ENCODE measurements at regions not wholly inside any gene's neighbourhood (a gene's known extent, or its start where the extent isn't known, plus 50 kb on each side); places are given as distances from the start of the nearest gene placed in this dataset.

DNA sequence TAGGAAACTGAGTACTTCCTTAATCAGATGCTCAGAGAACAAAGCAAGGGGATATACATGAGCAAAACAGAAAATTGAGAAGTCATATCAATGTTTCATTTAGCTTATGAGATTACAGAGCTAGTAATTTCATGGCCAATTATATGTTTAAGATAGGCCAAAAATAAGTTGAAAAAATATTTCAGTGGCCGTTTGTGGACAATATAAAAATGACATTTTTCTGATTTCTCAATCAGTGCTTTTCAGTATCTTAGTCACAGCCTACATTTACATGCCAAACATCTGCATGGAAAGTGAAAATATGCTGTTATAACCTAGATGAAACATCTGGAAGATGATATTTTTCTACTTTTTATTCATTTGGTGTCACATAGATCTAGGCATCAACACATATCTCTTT lies 192.5 kb downstream of the HLX start:
- DNase-seq (ENCODE audit: low read depth, low spot score) (no peak), FAIRE-seq (no peak)
- Histone ChIP-seq H2AFZ (ENCODE audit: control insufficient read depth, low read length) (no peak overlapping the region), H4K20me1 (ENCODE audit: control insufficient read depth, extremely low read depth, insufficient read depth, low read length) (no peaks in the 10 kb centered on the region), H3K27me3 (ENCODE audit: control insufficient read depth, extremely low read depth, insufficient read depth, low read length) (no peaks in the 10 kb centered on the region), H3K4me1 (ENCODE audit: control insufficient read depth, extremely low read depth, insufficient read depth, low read length) (no peaks in the 10 kb centered on the region), H3K27ac (ENCODE audit: control insufficient read depth, insufficient read depth, low read length) (no peak overlapping the region), H3K4me3 (ENCODE audit: control insufficient read depth in 2 of 3, extremely low read depth in 1 of 3, insufficient read depth in 2 of 3, low read depth in 1 of 3, low read length in 3 of 3) (no peak overlapping the region), H3K9ac (ENCODE audit: control insufficient read depth, extremely low read depth, insufficient read depth, low read length) (no peak overlapping the region), H3K9me3 (ENCODE audit: control insufficient read depth, low read depth, low read length) (no peaks in the 10 kb centered on the region), H3K79me2 (ENCODE audit: control insufficient read depth, insufficient read depth, low read length) (no peaks in the 10 kb centered on the region), H3K4me2 (ENCODE audit: control insufficient read depth, extremely low read depth, insufficient read depth, low read depth, low read length) (no peak overlapping the region), H3K9me1 (ENCODE audit: control insufficient read depth, extremely low read depth, insufficient read depth, low read length) (no peaks in the 10 kb centered on the region), H3K36me3 (ENCODE audit: control insufficient read depth in 2 of 2, extremely low read depth in 1 of 2, insufficient read depth in 2 of 2, low read length in 2 of 2) (no peaks in the 10 kb centered on the region)
- dilution Hi-C loops (cut with MboI; ENCODE audit: extremely low pct_ligation_motif_present, low sequenced_read_pairs), result no loop called here
- TF ChIP-seq CTCF (optimal IDR thresholded peaks at IDR 0.05 in 1 of 3, IDR thresholded peaks at IDR 0.05 in 1 of 3, conservative IDR thresholded peaks at IDR 0.05 in 1 of 3; ENCODE audit: extremely low read depth in 1 of 3, insufficient read depth in 2 of 3, low read length in 3 of 3), result no peak
- no peak for TF ChIP-seq EZH2 (IDR thresholded peaks at IDR 0.05; ENCODE audit: low read length)

DNA sequence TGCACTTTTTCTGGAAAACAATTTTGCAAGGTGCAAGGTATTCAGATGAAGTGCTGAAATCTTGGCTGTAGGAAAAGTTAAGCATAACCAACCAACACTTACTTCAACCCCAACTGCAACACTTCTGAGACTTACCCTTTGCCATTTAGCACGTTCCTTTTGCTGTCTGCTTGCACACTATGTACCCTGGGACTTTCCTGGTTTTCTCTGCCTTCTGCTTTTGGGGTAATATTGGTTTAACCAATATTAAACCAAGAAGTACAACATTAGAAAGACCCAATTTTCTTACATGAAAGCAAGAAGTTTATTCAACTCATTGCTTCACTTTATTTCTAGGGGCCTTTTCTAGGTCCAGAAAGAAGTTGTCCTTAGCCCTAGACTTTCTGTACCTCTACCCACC lies 193.0 kb downstream of the HLX start:
- dilution Hi-C loops (cut with MboI; ENCODE audit: extremely low pct_ligation_motif_present, low sequenced_read_pairs), result no loop called here
- no peak for TF ChIP-seq CTCF (optimal IDR thresholded peaks at IDR 0.05 in 1 of 3, IDR thresholded peaks at IDR 0.05 in 1 of 3, conservative IDR thresholded peaks at IDR 0.05 in 1 of 3; ENCODE audit: extremely low read depth in 1 of 3, insufficient read depth in 2 of 3, low read length in 3 of 3)
- TF ChIP-seq EZH2 (IDR thresholded peaks at IDR 0.05; ENCODE audit: low read length), result no peak

More for the DNA sequence above, 193.0 kb downstream of the HLX start:
- no peaks in the 10 kb centered on the region for H3K79me2 ChIP-seq (ENCODE audit: control insufficient read depth, insufficient read depth, low read length)
- H3K36me3 ChIP-seq (ENCODE audit: control insufficient read depth in 2 of 2, extremely low read depth in 1 of 2, insufficient read depth in 2 of 2, low read length in 2 of 2), result no peaks in the 10 kb centered on the region
- H4K20me1 ChIP-seq (ENCODE audit: control insufficient read depth, extremely low read depth, insufficient read depth, low read length), result no peaks in the 10 kb centered on the region
- no peak overlapping the region for H3K9ac ChIP-seq (ENCODE audit: control insufficient read depth, extremely low read depth, insufficient read depth, low read length)
- H3K4me1 ChIP-seq (ENCODE audit: control insufficient read depth, extremely low read depth, insufficient read depth, low read length), result no peaks in the 10 kb centered on the region
- no peaks in the 10 kb centered on the region for H3K27me3 ChIP-seq (ENCODE audit: control insufficient read depth, extremely low read depth, insufficient read depth, low read length)
- H3K9me3 ChIP-seq (ENCODE audit: control insufficient read depth, low read depth, low read length), result no peaks in the 10 kb centered on the region
- DNase-seq (ENCODE audit: low read depth, low spot score) (no peak), FAIRE-seq (no peak)
- H3K4me2 ChIP-seq (ENCODE audit: control insufficient read depth, extremely low read depth, insufficient read depth, low read depth, low read length), result no peak overlapping the region
- no peak overlapping the region for H2AFZ ChIP-seq (ENCODE audit: control insufficient read depth, low read length)
- H3K27ac ChIP-seq (ENCODE audit: control insufficient read depth, insufficient read depth, low read length), result no peak overlapping the region
- no peak overlapping the region for H3K4me3 ChIP-seq (ENCODE audit: control insufficient read depth in 2 of 3, extremely low read depth in 1 of 3, insufficient read depth in 2 of 3, low read depth in 1 of 3, low read length in 3 of 3)
- H3K9me1 ChIP-seq (ENCODE audit: control insufficient read depth, extremely low read depth, insufficient read depth, low read length), result no peaks in the 10 kb centered on the region
